ENCODE measurements at regions not wholly inside any gene's neighbourhood (a gene's known extent, or its start where the extent isn't known, plus 50 kb on each side); places are given as distances from the start of the nearest gene placed in this dataset.

GRCh38 chr13:111394211-111394922, 73.9 kb downstream of the TEX29 start:
- DNase-seq (ENCODE audit: extremely low read depth, low read depth), result no peak

- no peak for DNase-seq (ENCODE audit: extremely low read depth, low read depth)
Observed at GRCh38 chr13:111395511-111396393, 75.3 kb downstream of the TEX29 start.

GRCh38 chr13:111396457-111396856, 76.0 kb downstream of the TEX29 start:
- no peak for DNase-seq (ENCODE audit: extremely low read depth, low read depth)

- DNase-seq (ENCODE audit: extremely low read depth, low read depth), result no peak
Observed at GRCh38 chr13:111397202-111397880, 76.9 kb downstream of the TEX29 start.

- DNase-seq (ENCODE audit: extremely low read depth, low read depth), result no peak
Observed at GRCh38 chr13:111398196-111398595, 77.8 kb downstream of the TEX29 start.

GRCh38 chr13:111398715-111399299, 78.4 kb downstream of the TEX29 start:
- DNase-seq (ENCODE audit: extremely low read depth, low read depth), result no peak

- DNase-seq (ENCODE audit: extremely low read depth, low read depth), result no peak
Observed at GRCh38 chr13:111399334-111399733, 78.9 kb downstream of the TEX29 start.

- no peak for DNase-seq (ENCODE audit: extremely low read depth, low read depth)
Observed at GRCh38 chr13:111399776-111400538, 79.5 kb downstream of the TEX29 start.

GRCh38 chr13:111401151-111401550, 80.7 kb downstream of the TEX29 start:
- DNase-seq (ENCODE audit: extremely low read depth, low read depth), result no peak

- no peak for DNase-seq (ENCODE audit: extremely low read depth, low read depth)
Observed at GRCh38 chr13:111401755-111402154, 81.3 kb downstream of the TEX29 start.

GRCh38 chr13:111402441-111402840, 82.0 kb downstream of the TEX29 start:
- no peak for DNase-seq (ENCODE audit: extremely low read depth, low read depth)

GRCh38 chr13:111403266-111403665, 82.8 kb downstream of the TEX29 start:
- DNase-seq (ENCODE audit: extremely low read depth, low read depth), result no peak

- DNase-seq (ENCODE audit: extremely low read depth, low read depth), result no peak
Observed at GRCh38 chr13:111404746-111405145, 84.3 kb downstream of the TEX29 start.

- no peak for DNase-seq (ENCODE audit: extremely low read depth, low read depth)
Observed at GRCh38 chr13:111406636-111407035, 86.2 kb downstream of the TEX29 start.

GRCh38 chr13:111407381-111408131, 87.1 kb downstream of the TEX29 start:
- no peak for DNase-seq (ENCODE audit: extremely low read depth, low read depth)

- DNase-seq (ENCODE audit: extremely low read depth, low read depth), result no peak
Observed at GRCh38 chr13:111409413-111409812, 89.0 kb downstream of the TEX29 start.

GRCh38 chr13:111410232-111411021, 90.0 kb downstream of the TEX29 start:
- DNase-seq (ENCODE audit: extremely low read depth, low read depth), result no peak

GRCh38 chr13:111411151-111411858, 90.9 kb downstream of the TEX29 start:
- DNase-seq (ENCODE audit: extremely low read depth, low read depth), result no peak

Data from NCI-H460 (cell line).